ENCODE measurements at regions not wholly inside any gene's neighbourhood (a gene's known extent, or its start where the extent isn't known, plus 50 kb on each side); places are given as distances from the start of the nearest gene placed in this dataset.

GRCh38 chr16:89038811-89039735 is 54.6 kb upstream of the ACSF3 start:
- TF ChIP-seq CTCF (IDR thresholded peaks at IDR 0.05) (no peak), POLR2A (IDR thresholded peaks at IDR 0.05) (no peak)

Data from right lobe of liver (tissue), 4 donors.